ENCODE measurements at regions not wholly inside any gene's neighbourhood (a gene's known extent, or its start where the extent isn't known, plus 50 kb on each side); places are given as distances from the start of the nearest gene placed in this dataset.
"Not testable (repeated sequence)": the region's sequence is repeated elsewhere in the genome, so short reads cannot be mapped to it uniquely, and the experiment has no call there.

GRCh38 chr2:180596453-180596852 lies 384.0 kb upstream of the UBE2E3 start:
- no peak for DNase-seq

GRCh38 chr2:180591947-180592346 lies 388.5 kb upstream of the UBE2E3 start:
- no peak for DNase-seq

GRCh38 chr2:180591093-180591781 lies 389.2 kb upstream of the UBE2E3 start:
- not testable (repeated sequence) for DNase-seq

GRCh38 chr2:180583441-180584140 lies 396.8 kb upstream of the UBE2E3 start:
- DNase-seq = no peak

DNA sequence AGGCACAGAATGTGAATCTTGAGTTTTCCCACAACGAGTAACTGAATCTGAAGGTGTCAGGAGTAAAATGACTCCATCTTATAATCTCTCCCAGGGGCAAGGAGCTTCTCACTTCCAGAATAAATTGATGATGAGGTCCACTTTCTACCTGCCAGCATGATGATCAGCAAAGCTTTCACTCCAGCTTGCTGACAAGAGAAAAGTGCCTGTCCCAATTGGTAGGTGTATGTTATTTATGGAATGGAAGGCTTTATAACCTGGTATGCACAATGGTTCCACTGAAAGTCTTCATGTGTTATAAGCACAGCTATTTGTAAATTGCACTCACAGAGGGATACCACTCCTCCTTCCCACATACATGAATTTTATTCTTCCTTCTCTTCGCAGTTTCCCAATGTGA lies 401.0 kb upstream of the UBE2E3 start:
- DNase-seq = no peak

DNA sequence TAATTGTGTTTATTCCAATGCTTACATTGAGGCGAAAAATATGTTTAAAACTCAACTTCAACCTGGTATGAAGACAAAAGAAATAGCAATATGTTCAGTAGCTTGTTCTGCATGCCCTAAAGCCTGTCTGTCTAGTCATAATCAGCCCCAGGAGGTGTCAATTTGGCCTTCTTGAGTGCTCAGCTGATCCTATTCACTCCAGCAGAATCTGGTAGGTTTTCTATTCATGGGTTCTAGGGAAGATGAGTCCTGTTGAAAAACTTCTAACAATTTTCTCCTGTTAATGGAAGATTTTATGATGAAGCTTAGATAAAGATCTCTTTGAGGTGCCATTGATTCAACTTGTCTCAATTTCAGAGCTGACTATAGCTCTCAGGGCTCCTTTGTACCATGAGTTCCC lies 402.0 kb upstream of the UBE2E3 start:
- DNase-seq = no peak

- no peak for DNase-seq
These were observed 402.8 kb upstream of the UBE2E3 start for GRCh38 chr2:180577567-180577966.

DNA sequence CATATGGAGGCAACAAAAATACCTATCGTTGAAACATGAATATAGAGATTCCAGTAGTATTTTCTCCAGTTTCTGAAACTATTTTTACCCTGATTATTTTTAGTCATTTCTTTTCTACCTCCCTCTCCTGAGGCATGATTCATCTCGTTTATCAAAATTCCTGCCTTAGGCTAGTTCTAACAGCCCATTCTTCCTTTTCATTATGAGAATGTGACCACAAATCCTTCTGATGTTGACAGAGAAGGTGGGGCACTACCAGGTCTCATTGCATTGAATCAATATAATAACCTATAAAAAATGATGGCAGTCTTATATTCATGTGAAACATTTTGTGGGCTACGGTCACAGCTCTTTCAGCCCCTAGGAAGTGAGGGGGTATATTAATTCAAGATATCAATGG lies 406.5 kb upstream of the UBE2E3 start:
- DNase-seq = no peak

DNA sequence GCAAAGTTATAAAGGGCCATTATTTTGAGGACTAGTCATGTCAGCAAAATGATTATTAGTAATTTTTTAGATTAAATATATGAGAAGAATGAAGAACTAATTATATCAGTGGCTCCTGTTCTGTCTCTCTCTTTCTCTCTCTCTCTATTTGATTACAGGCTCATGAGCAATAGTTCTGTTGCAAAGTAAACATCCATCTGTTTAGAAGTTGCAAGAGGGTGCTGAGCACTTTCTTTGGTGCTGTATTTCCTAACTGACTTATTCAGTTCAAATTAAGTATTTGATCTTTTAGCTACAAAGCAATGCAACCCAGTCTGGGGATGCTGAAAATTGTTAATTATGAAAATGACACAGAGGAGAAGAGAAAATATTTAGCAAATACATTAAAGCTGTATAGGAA lies 408.1 kb upstream of the UBE2E3 start:
- DNase-seq = no peak

DNA sequence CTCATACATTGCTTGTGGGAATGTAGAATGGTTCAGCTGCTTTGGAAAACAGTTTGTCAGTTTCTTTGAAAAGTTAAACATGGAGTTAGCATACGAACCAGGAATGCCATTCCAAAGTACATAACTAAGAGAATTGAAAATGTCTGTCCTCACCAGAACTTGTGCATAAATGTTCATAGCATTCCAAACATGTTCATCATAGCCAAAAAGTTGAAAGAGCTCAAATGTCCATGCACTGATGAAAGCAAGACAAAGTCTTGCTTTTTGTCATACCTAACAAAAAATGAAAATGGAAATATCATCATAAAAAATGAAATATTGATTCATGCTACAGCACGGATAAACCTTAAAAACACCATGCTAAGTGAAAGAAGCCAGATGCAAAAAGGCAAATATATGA lies 408.8 kb upstream of the UBE2E3 start:
- DNase-seq = no peak

DNA sequence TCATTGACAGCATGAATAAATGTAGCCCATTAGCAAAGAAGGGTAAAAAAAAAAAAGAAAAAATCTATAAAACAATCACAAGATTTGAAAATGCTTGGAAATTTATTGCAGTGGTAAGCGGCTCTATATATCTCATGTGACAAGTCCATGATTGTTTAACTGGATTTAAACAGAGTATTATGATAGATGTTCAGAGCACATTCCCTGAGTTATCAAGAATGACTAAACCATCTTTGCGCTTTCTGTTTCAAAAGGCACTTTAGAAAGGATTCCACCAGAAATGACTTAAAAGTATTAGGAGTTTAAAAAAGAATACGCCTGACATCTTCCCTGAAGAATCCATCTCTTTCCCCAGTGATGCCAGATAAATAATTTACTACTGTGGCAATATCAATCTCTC lies 409.5 kb upstream of the UBE2E3 start:
- DNase-seq = no peak

- no peak for DNase-seq
These were observed 416.4 kb upstream of the UBE2E3 start for GRCh38 chr2:180564051-180564450.

DNA sequence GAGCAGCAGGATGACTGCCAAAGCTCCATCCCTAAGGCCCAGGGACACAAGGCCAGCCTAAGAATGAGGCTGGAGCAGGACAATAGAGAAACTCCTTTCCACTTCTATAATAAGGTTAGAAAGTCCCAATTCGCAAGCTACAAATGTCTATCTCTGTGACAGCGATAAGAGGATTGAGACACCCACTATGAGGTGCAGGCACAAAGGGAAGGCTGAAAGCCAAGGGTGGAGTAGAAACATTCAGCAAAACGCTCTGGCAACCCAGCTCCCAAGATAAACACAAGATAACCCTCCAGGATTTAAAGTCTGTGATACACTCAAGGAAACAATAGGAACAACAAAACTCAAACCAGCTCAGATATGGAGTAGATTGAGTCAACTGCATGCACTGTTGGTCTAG lies 418.0 kb upstream of the UBE2E3 start:
- DNase-seq = no peak

- no peak for DNase-seq
These were observed 420.6 kb upstream of the UBE2E3 start for GRCh38 chr2:180559771-180560170.

DNA sequence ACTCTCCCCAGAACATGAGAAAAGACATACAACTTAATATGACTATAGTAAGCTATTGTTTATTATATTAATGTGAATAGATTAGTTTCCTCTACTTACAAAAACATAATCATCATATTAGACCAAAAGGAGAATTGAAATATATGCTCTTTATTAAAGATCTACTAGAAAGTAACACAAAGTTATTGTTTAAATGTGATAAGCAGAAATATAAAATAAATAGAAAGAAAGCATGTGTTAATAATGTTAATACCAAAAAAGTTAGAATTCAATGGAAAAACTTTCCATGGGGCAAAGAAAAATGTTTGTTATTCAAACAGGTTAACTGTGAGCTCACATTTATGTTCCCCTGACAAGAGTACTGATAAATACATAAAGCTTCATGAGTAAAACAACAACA lies 421.4 kb upstream of the UBE2E3 start:
- DNase-seq = no peak

DNA sequence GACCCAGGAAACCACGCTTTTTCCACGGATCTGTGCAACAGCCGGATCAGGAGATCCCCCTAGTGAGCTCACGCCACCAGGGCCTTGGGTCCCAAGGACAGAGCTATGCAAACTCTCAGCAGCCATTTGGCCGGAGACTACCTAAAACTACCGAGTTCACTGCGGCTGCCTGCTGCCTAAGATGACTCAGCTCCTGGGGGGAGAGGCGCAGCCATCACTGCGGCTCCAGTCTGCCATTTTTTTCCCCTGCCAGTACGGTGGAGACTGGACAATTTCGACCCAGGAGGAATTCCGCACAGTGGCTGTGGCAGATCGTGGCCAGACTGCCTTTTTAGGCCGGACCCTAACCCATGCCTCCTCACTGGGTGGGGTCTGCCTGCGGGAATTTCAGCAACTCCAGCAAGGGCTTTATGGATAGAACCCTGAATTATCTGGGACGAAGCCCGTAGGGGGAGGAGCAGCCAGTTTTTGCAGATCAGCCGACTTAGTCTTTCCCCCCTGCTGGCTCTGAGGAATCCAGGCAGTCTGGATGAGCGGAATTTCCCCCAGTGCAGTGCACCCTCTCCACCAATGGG lies 424.9 kb upstream of the UBE2E3 start:
- no peak for DNase-seq

DNA sequence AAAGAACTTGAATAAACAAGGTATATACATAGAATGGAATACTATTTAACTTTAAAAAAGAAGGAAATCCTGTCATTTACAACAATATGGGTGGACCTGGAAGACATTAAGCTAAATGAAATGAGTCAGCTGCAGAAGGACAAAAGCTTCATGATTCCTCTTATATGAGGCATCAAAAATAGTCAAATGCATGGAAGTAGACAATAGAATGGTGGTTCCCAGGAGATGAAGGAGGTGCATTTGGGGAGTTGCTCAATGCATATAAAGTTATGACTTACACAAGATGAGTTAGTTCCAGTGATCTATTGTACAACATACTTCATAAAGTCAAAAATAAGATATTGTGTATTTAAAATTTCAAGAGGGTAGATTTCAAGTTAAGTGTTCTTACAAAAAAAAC lies 426.1 kb upstream of the UBE2E3 start:
- DNase-seq = no peak

DNA sequence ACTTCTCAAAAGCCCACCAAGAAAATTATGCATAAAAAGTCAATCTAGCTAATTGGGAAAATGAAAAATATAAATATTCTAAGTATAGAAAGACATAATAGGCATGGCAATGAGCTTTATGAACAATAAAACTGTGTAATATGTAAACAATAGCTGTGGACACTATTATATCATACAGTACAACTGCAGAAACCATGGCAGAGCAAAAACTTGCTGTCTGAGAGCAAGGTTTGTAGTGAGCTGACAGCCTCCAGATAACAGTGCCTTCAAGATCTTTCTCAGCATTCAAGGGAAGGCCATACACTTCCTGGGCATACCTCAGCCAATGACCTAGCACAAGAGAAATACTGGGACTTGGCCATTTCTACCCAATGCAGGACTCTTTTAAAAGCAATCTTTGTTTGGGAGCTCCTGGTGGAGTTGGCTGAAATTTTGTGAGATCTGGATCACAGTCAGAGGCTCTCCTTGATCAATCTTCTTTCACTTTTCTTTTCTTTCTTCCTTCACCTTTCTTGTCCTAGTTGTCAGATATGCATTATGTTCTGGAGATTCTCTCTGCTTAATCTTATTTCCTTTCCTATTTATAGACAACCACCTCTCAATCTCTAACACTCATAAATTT lies 427.2 kb upstream of the UBE2E3 start:
- DNase-seq = no peak

DNA sequence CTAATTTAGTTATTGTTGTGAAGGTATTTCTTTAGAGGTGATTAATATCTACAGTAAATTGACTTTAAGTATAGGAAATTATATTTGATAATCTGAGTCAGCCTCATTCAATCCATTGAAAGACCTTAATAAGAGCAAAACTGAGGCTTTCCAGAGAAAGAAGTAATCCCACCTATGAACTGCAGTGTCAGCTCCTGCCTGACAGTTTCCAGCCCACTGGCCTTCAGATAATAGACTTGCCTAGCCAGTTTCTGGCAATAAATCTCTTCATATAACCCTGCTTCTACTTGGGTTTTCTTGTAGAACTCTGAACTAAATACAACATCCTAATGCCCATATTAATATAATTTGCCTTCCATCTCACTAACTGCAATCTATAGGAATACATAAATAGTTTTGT lies 437.9 kb upstream of the UBE2E3 start:
- no peak for DNase-seq

- DNase-seq = no peak
These were observed 439.6 kb upstream of the UBE2E3 start for GRCh38 chr2:180540761-180541160.

- DNase-seq = no peak
These were observed 440.9 kb upstream of the UBE2E3 start for GRCh38 chr2:180539541-180539940.

- no peak for DNase-seq
These were observed 445.1 kb upstream of the UBE2E3 start for GRCh38 chr2:180535289-180535688.

GRCh38 chr2:180531787-180532186 lies 448.6 kb upstream of the UBE2E3 start:
- DNase-seq = not testable (repeated sequence)

- DNase-seq = no peak
These were observed 455.9 kb upstream of the UBE2E3 start for GRCh38 chr2:180524499-180524898.
